GM06990 (cell line): ENCODE measurements at regions not wholly inside any gene's neighbourhood (a gene's known extent, or its start where the extent isn't known, plus 50 kb on each side); places are given as distances from the start of the nearest gene placed in this dataset.

ENCODE experiments used
- DNase-seq: peaks from one replicate; pipeline ENCODE4 v3.0.0-alpha.2; 2011; ENCODE audit not compliant: insufficient read length; ENCODE audit errors: extremely low read depth
- H3K27me3 ChIP-seq: replicated peaks from 2 replicates; pipeline ENCODE4 v1.6.0; 2011; ENCODE audit warnings: low read length; ENCODE audit not compliant: control insufficient read depth, insufficient read depth
- H3K36me3 ChIP-seq: 2 replicates; pipeline ENCODE4 v1.5.1; 2011; ENCODE audit warnings: low read length; ENCODE audit not compliant: control insufficient read depth, insufficient read depth
- H3K4me3 ChIP-seq: replicated peaks from 2 replicates; pipeline ENCODE4 v1.5.1; 2011; ENCODE audit warnings: low read depth, mild to moderate bottlenecking, control low read depth, low read length
- CTCF ChIP-seq: IDR thresholded peaks from 2 replicates; pipeline ENCODE4 v1.5.1; 2011; ENCODE audit warnings: low read length, control low read depth, mild to moderate bottlenecking, inconsistent platforms; ENCODE audit not compliant: insufficient read depth, poor library complexity, severe bottlenecking

- Histone ChIP-seq H3K4me3 (no peak overlapping the region), H3K36me3 (no peaks in the 10 kb centered on the region), H3K27me3 (no peaks in the 10 kb centered on the region)
- no peak for TF ChIP-seq CTCF
- DNase-seq = no peak
These were observed 76.6 kb upstream of the DDX18 start for GRCh38 chr2:117737846-117738245.

DNA sequence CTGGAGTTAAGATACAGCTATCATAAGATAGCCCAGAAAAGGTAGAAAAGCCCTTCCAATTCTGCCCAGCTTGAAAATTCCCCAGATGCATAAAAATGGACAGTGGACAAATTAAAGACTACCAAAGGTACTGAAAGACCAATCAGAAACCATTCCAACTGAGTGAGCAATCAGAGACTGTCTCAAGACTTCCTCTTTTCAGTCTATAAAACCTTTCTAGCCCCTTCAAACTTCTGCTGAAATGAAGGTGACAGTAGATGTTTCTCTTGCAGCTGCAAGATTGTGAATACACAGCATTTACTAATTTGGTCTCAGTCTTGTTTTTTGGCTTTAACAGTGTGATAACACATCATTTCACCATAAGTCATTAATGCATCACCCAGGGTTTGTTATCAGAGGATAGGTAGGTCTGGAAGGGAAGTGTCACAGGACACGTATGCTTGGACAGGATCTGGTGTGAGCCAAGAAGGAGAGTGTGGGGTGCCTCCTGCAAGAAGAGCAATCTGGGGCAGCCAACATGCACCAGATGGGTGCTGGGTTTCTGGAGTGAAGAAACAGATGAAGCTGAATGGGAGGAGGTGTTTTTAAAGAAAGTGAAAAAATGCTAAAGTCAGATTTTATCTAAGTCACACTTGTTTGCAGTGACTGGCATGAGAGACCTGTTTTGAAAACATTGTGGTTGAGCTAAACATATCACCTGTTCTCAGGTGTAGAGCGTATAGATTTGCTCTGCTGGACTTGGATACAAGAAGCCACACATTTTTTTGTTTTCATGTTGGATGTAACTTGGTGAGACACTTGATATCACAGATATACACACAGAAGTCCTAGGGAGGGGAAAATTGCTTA lies 75.3 kb upstream of the DDX18 start:
- no peak for DNase-seq
- Histone ChIP-seq H3K27me3 (no peaks in the 10 kb centered on the region), H3K4me3 (no peak overlapping the region), H3K36me3 (no peaks in the 10 kb centered on the region)
- TF ChIP-seq CTCF = no peak

DNA sequence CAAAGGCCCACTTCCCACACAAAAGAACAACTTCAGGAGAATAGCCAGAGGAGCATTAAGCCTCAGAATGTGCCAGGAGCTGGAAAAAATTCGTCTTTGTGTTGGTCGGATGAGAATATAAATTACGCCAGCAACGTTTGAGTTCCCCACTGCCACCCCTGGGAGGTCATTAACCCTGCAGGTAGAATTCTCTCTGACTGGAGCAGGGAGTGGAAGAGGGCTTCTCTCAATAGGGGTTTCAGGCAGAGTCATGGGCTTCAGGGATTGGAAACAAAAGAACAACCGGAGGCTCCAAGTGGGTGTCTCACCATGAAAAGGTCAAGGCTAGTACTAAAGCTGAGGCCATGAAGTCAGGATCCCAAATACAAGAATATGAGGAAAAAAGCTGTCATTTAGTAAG lies 69.0 kb upstream of the DDX18 start:
- Histone ChIP-seq H3K36me3 (no peaks in the 10 kb centered on the region), H3K4me3 (no peak overlapping the region), H3K27me3 (no peaks in the 10 kb centered on the region)
- no peak for TF ChIP-seq CTCF
- no peak for DNase-seq

DNA sequence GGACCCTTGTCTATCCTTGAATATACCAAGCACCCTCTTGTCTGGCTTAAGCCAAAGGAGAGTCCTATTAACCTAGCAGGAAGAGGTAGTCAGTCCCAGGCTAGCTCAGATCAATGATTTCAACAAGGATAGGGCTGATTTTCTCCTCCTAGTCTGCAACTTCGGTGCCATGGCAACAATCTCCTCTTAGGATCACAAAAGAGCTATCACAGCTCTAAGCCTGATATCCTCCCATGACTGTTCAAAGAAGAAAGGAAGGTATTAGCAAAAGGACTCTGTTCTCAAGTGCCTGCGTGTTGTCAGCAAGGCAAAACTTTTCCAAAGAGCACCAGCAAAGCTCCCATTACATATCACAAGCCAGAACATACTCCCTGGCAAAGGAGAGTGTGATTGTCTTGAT lies 58.7 kb upstream of the DDX18 start:
- TF ChIP-seq CTCF = no peak
- DNase-seq = no peak
- Histone ChIP-seq H3K36me3 (no peaks in the 10 kb centered on the region), H3K27me3 (no peaks in the 10 kb centered on the region), H3K4me3 (no peak overlapping the region)

DNA sequence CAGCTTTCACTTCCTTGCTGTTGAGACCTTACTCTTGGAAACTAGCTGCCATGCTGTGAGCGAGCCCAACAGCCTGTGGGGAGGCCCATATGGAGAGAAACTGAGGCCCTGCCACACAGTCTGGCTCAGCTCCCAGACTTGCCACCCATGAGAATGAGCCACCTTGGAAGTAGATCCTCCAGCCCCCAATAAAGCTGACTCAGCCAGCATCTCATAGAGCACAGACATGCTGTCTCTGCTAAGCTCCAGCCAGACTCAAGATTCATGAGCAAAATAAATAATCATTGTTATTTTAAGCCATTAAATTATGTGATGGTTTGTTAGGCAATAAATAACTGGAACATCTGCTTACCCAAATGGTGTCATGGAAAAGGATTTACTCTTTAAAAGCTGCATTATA lies 53.6 kb upstream of the DDX18 start:
- TF ChIP-seq CTCF = no peak
- no peak for DNase-seq
- Histone ChIP-seq H3K36me3 (no peaks in the 10 kb centered on the region), H3K4me3 (no peak overlapping the region), H3K27me3 (no peaks in the 10 kb centered on the region)
